KMS-11 (cell line): ENCODE measurements at regions not wholly inside any gene's neighbourhood (a gene's known extent, or its start where the extent isn't known, plus 50 kb on each side); places are given as distances from the start of the nearest gene placed in this dataset.

Source experiments
- H2AFZ ChIP-seq: fragments of 200-600 bp; sonication (generic); 2 replicates; pipeline ENCODE4 v1.6.1; 2016; ENCODE audit warnings: antibody characterized with exemption, mixed run types, low read depth
- H3K27ac ChIP-seq: fragments of 200-600 bp; sonication (generic); 2 replicates; pipeline ENCODE4 v1.6.1; 2016; ENCODE audit warnings: mild to moderate bottlenecking, mixed run types
- H3K27me3 ChIP-seq: fragments of 200-600 bp; sonication (generic); 2 replicates; pipeline ENCODE4 v1.6.1; 2017; ENCODE audit warnings: mild to moderate bottlenecking, low read depth, mixed run types, moderate library complexity; ENCODE audit not compliant: insufficient read depth
- H3K36me3 ChIP-seq: fragments of 200-600 bp; sonication (generic); 2 replicates; pipeline ENCODE4 v1.6.1; 2017; ENCODE audit warnings: mild to moderate bottlenecking, mixed run types; ENCODE audit not compliant: insufficient read depth
- H3K4me1 ChIP-seq: fragments of 200-600 bp; sonication (generic); 2 replicates; pipeline ENCODE4 v1.6.1; 2016; ENCODE audit warnings: mild to moderate bottlenecking, low read depth, mixed run types; ENCODE audit not compliant: poor library complexity, severe bottlenecking
- H3K4me2 ChIP-seq: fragments of 200-600 bp; sonication (generic); 2 replicates; pipeline ENCODE4 v1.7.0; 2016; ENCODE audit warnings: mild to moderate bottlenecking, mixed run types
- H3K4me3 ChIP-seq: fragments of 200-600 bp; sonication (generic); IDR thresholded peaks from 2 replicates; pipeline ENCODE4 v1.6.1; 2017; ENCODE audit warnings: low read depth, low read length, mixed read lengths; ENCODE audit not compliant: insufficient read depth
- H3K79me2 ChIP-seq: fragments of 200-600 bp; sonication (generic); 2 replicates; pipeline ENCODE4 v1.6.1; 2016; ENCODE audit warnings: low read depth, mixed run types; ENCODE audit not compliant: insufficient read depth
- H3K9ac ChIP-seq: fragments of 200-600 bp; sonication (generic); 2 replicates; pipeline ENCODE4 v1.6.1; 2016; ENCODE audit warnings: mild to moderate bottlenecking, mixed run types
- H4K20me1 ChIP-seq: fragments of 200-600 bp; sonication (generic); 2 replicates; pipeline ENCODE4 v1.6.1; 2016; ENCODE audit warnings: mild to moderate bottlenecking, mixed run types; ENCODE audit not compliant: insufficient read depth
- TF ChIP-seq, protein P1 (sequence below): fragments of 200-600 bp; sonication (generic); conservative IDR thresholded peaks from 2 replicates; pipeline ENCODE4 v1.6.1; 2017; ENCODE audit warnings: low read depth, mild to moderate bottlenecking, antibody characterized with exemption, low read length, moderate library complexity, mixed read lengths

DNA sequence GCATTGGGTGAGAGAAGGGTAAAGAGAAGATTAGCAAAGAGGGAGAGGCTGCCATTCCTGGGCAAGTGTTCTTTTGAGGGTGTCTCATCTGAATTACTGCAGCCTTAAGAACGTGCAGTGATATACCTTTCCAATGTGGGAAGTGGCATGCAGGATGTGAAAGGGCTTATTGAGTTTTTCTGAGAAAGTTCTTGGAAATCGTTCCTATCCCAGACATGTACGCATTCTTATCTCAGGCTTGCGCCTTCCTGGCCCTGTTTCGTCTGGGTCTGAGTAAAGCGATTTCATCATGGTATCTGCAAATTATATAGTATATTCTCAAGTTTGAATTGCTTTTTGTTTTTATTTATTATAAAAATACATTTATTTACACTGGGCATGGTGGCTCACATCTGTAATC lies 699.8 kb downstream of the TRAM1L1 start:
- no peaks in the 10 kb centered on the region for H3K27me3 ChIP-seq
- H4K20me1 ChIP-seq = no peaks in the 10 kb centered on the region
- no peak overlapping the region for H3K4me3 ChIP-seq
- no peaks in the 10 kb centered on the region for H3K4me1 ChIP-seq
- TF ChIP-seq, protein P1, sequence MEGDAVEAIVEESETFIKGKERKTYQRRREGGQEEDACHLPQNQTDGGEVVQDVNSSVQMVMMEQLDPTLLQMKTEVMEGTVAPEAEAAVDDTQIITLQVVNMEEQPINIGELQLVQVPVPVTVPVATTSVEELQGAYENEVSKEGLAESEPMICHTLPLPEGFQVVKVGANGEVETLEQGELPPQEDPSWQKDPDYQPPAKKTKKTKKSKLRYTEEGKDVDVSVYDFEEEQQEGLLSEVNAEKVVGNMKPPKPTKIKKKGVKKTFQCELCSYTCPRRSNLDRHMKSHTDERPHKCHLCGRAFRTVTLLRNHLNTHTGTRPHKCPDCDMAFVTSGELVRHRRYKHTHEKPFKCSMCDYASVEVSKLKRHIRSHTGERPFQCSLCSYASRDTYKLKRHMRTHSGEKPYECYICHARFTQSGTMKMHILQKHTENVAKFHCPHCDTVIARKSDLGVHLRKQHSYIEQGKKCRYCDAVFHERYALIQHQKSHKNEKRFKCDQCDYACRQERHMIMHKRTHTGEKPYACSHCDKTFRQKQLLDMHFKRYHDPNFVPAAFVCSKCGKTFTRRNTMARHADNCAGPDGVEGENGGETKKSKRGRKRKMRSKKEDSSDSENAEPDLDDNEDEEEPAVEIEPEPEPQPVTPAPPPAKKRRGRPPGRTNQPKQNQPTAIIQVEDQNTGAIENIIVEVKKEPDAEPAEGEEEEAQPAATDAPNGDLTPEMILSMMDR = no peak
- no peaks in the 10 kb centered on the region for H3K36me3 ChIP-seq
- H3K79me2 ChIP-seq = no peaks in the 10 kb centered on the region
- no peak overlapping the region for H3K9ac ChIP-seq
- no peak overlapping the region for H3K4me2 ChIP-seq
- H2AFZ ChIP-seq = no peak overlapping the region
- H3K27ac ChIP-seq = no peak overlapping the region

GRCh38 chr4:116374815-116375214 lies 710.6 kb downstream of the TRAM1L1 start:
- no peaks in the 10 kb centered on the region for H3K79me2 ChIP-seq
- H4K20me1 ChIP-seq = no peaks in the 10 kb centered on the region
- H3K4me2 ChIP-seq = no peak overlapping the region
- no peak overlapping the region for H3K4me3 ChIP-seq
- no peaks in the 10 kb centered on the region for H3K27me3 ChIP-seq
- TF ChIP-seq, protein P1 = no peak
- H3K4me1 ChIP-seq = no peaks in the 10 kb centered on the region
- no peaks in the 10 kb centered on the region for H3K36me3 ChIP-seq
- H3K27ac ChIP-seq = no peak overlapping the region
- no peak overlapping the region for H3K9ac ChIP-seq
- no peak overlapping the region for H2AFZ ChIP-seq

DNA sequence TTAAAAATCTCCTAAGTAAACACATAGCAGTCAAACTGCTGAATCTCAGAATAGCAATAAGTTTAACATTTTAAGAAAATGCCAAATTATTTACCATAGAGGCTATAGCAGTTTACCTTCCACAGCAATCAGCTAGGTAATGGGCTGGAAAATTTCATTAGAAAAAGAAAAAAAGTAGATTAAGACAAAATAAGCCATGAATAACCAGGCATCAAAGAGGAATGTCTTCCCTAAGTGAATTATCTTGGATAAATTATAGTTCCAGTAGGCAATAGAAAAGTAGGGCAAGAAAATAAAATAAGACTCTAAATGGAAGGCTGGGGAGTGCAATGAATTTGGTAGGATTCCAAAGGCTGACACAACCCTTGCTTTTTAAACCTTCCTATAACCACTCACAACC lies 722.8 kb downstream of the TRAM1L1 start:
- TF ChIP-seq, protein P1 = no peak
- Histone ChIP-seq H3K27me3 (no peaks in the 10 kb centered on the region), H3K4me3 (no peak overlapping the region), H3K9ac (no peak overlapping the region), H3K27ac (no peak overlapping the region), H3K36me3 (no peaks in the 10 kb centered on the region), H4K20me1 (no peaks in the 10 kb centered on the region), H3K79me2 (no peaks in the 10 kb centered on the region), H3K4me2 (no peak overlapping the region), H3K4me1 (no peaks in the 10 kb centered on the region), H2AFZ (no peak overlapping the region)

GRCh38 chr4:116361790-116362189 lies 723.6 kb downstream of the TRAM1L1 start:
- Histone ChIP-seq H2AFZ (no peak overlapping the region), H3K4me3 (no peak overlapping the region), H3K4me1 (no peaks in the 10 kb centered on the region), H3K27me3 (no peaks in the 10 kb centered on the region), H3K36me3 (no peaks in the 10 kb centered on the region), H3K79me2 (no peaks in the 10 kb centered on the region), H4K20me1 (no peaks in the 10 kb centered on the region), H3K27ac (no peak overlapping the region), H3K4me2 (no peak overlapping the region), H3K9ac (no peak overlapping the region)
- TF ChIP-seq, protein P1 = no peak
